SK-N-MC (cell line): ENCODE measurements at regions not wholly inside any gene's neighbourhood (a gene's known extent, or its start where the extent isn't known, plus 50 kb on each side); places are given as distances from the start of the nearest gene placed in this dataset.

Experiments
- EZH2 ChIP-seq: fragments of 200-600 bp; sonication (generic); IDR thresholded peaks from one replicate; pipeline ENCODE4 v1.6.1; 2017; ENCODE audit warnings: antibody characterized with exemption
- FOXP2 ChIP-seq: optimal IDR thresholded peaks from 2 replicates; pipeline ENCODE3; 2011; ENCODE audit warnings: mild to moderate bottlenecking, moderate library complexity; ENCODE audit not compliant: insufficient read depth; ENCODE audit errors: extremely low read length, control extremely low read depth
- POLR2AphosphoS5 ChIP-seq: IDR thresholded peaks from 2 replicates; pipeline ENCODE4 v1.6.1; 2012; ENCODE audit warnings: mild to moderate bottlenecking, low read depth, low read length, borderline replicate concordance

DNA sequence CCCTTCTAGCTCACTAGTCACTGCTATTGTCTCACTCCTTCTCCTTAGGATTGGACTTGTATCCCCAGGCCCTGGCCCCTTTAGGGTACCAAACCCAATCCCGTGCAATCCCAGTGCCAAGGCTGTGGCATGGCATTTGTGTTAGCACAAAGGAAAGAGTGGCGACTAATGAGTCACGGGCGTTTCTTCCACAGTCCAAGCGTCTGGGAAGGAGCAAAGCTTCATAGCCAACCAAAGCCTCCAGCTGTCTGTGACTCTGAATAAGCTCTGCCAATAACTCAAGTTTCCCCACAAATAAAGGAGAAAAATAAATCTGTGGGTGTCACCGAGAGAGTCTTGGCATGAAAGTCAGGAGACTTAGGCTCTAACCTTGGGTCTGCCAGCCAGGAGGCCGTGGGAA is 54.6 kb upstream of the COX10 start:
- no peak for TF ChIP-seq POLR2AphosphoS5
- no peak for TF ChIP-seq EZH2
- TF ChIP-seq FOXP2: no peak
